ENCODE measurements at regions not wholly inside any gene's neighbourhood (a gene's known extent, or its start where the extent isn't known, plus 50 kb on each side); places are given as distances from the start of the nearest gene placed in this dataset.

- no peak for FAIRE-seq
These were observed 95.8 kb upstream of the MAP1LC3B2 start for GRCh38 chr12:116463366-116463765.

DNA sequence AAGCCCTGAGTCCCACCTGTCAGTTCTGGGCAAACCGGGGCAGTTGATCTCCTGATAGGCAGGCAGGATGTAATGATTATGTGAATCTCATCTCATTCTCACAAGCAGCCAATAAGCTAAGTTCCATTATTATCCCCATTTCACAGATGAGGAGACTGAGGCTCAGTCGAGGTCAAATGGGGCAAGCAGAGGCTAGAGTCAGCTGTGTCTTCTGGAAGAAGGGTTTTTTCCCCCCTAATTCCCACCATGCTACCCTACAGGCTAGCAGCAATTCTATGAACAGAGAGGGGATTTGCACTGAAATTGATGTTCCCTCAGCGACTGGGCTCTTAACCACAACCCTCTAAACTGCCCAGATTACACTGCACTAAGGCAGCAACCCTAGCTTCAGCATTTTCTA is 93.8 kb upstream of the MAP1LC3B2 start:
- no peak for FAIRE-seq

DNA sequence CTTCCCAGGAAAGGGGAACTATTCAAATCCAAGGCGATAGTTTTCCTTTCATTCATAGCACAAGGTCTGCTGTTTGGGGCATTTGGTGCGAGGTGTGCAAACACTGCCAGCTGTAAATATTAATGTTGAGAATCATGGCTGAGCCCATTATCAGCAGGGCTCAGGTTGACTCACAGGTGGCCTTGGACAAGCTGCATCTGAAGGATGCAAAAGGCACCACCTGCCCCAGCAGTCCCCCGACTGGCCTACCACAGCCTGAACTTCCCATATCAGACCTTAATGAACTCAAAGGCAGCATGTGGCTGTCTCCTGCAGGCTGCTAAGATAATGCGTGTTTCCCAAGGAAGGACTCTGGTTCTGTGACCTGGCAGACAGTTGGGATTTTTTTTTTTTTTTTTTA is 93.3 kb upstream of the MAP1LC3B2 start:
- FAIRE-seq: no peak

- no peak for FAIRE-seq
These were observed 92.6 kb upstream of the MAP1LC3B2 start for GRCh38 chr12:116466536-116466935.

- no peak for FAIRE-seq
These were observed 89.8 kb upstream of the MAP1LC3B2 start for GRCh38 chr12:116469344-116469743.

- FAIRE-seq: no peak
These were observed 87.6 kb upstream of the MAP1LC3B2 start for GRCh38 chr12:116471544-116471943.

DNA sequence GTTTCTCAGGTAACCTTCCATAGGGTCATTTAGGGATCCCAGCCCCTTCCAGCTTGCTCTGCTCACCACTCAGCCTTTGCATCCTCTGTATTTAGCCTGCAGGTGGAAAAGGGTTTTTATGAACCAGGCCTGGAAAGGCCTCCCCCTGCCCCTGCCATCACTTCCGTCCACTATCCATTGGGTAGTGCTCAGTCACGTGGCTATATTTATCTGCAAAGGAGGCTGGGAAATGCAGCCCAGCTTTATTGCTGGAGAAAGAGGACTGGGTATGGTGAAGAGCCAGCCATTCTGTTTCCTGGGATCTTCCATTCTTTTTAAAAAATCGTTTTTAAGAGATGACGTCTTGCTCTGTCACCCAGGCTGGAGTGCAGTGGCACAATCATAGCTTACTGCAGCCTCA is 87.0 kb upstream of the MAP1LC3B2 start:
- no peak for FAIRE-seq

GRCh38 chr12:116473416-116473815 is 85.8 kb upstream of the MAP1LC3B2 start:
- no peak for FAIRE-seq

DNA sequence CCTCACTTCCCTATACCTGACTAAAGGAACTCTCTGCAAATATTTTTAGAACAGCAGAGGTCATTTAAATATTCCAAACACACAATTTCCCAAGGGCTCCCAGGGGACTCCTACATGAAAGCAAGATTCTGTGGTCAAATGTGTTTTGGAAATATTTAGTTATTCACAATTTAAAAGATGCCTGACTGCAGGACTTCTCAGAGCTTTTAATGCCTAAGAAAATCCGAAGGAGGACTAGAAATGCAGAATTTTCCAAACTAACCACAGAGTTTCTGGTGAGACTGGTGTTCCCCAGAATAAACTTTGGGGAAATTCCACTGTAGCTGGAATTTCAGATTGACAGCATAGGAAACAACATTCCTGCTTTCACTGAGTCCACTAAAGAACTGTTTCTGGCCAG is 84.8 kb upstream of the MAP1LC3B2 start:
- FAIRE-seq: no peak

GRCh38 chr12:116474899-116475298 is 84.3 kb upstream of the MAP1LC3B2 start:
- FAIRE-seq: no peak

DNA sequence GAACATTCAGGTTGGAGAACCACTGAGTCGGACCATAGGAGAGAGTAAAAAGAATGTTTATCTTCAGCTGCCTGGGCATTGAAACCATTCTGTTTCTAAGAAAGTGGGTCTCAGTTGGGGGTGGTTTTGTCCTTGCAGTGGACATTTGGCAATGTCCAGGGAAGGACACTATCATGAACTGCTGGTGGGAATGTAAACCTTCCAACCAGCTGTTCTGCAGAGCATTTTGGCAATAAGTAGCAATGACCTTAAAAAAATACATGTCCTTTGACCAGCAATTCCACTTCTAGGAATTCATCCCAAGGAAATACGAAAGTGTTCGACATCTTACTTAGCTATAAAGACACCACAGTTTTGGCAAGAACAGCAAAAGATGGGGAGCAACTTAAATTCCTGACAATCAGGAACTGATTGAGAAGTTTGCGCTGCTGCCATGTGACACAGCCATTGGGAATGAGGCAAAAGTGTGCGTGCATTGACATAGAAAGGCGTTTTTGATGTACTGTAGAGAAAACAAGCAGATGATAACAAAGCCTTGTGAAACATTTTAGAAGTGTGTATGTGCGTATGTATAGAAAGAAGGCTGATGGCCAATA is 82.9 kb upstream of the MAP1LC3B2 start:
- no peak for FAIRE-seq

DNA sequence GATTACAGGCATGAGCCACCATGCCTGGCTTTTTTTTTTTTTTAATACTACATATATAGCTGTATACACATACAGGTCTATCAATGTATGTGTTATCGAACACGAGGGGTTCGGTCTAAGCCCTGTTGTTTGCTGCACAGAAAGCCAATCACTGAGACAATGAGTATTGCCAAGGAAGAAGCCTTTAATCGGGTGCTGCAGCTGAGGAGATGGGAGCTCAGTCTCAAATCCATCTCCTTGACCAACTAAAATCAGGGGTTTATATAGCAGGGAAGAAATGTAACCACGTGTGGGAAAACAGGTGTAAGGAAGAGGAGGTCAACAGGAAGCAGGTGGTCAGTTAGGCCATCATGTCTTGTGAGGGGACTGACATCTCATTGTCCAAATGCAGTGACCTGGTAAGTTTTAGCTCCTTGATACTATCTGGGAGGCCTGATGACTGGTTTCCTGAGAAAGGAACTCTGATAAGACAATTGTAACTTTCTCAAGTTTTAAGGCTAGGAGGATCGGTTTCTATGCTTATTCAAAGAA is 80.9 kb upstream of the MAP1LC3B2 start:
- no peak for FAIRE-seq

DNA sequence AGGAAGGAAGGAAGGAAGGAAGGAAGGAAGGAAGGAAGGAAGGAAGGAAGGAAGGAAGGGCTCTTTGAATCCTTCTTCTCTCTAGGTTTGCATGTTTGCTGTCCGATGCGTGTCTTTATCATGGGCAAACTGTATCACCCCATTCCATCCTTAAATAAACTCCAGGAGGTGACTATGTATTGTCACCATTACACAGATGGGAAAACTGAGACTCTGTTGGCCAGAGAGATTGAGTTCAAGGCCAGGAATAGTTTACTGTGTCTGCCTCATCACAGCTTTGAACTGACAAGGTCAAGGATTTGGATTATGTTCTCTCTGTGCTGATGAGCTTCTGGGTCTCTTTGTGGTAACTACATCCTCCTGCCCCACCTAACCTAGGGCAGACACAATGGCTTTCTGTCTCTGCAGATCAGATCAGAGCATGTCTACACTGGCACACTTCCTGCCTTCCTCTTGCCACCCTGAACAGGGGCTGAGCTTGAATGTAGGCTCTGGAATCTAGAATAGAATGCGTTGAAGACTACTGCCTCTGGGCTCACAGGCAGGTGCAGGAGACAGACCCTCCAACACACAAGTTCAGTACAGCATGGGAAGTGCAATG is 78.9 kb upstream of the MAP1LC3B2 start:
- FAIRE-seq: no peak

DNA sequence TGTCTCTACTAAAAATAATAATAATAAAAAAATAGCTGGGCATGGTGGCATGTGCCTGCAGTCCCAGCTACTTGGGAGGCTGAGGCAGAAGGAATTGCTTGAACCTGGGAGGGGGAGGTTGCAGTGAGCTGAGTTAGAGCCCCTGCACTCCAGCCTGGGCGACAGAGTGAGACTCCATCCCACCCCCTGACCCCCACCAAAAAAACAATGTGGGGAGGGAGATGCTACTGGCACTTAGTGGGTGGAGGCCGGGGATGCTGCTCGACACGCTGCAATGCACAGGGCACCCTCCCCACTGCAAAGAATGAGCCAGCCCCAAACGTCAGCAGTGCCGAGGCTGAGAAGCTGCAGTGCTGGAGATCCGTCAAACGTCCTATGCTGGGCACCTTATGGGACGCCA is 77.5 kb upstream of the MAP1LC3B2 start:
- FAIRE-seq: no peak

- no peak for FAIRE-seq
These were observed 77.0 kb upstream of the MAP1LC3B2 start for GRCh38 chr12:116482179-116482578.

- FAIRE-seq: no peak
These were observed 76.3 kb upstream of the MAP1LC3B2 start for GRCh38 chr12:116482859-116483258.

DNA sequence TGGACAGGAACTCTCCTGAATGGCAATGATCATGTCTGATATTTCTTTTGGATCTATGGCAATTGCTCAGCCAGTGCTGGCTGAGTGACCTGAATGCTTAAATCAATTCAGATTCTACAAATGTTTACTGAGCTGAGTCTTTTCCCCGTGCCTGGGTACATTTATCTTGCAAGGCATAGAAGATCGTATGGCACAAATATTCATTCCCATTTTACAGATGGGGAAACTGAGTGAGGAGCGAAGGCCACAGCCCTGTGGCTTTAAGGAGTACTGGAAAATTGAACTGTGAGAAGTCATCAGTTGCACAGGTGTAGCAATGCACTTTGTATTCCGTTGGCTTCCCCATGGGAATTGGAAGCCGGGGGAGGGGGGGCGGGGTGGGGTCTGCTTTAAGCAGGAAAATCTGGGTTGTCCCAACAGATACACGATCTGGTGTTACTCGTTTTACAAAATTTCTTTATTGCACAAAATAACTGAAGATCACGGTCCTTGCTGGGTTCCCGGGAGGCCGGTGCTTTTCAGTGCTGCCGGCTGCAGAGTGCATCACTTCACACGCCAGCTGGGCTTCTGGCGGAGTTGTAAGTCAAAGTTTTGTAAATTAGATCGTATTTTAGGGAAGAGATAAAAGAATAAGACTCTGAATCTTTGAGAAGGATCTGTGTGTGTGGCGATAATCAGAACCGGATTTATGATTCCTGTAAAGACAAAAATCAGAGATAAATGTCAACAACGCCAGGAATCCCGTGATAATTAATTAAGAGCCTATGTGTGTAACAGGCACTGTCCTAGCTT is 75.0 kb upstream of the MAP1LC3B2 start:
- FAIRE-seq: no peak

- FAIRE-seq: no peak
These were observed 74.4 kb upstream of the MAP1LC3B2 start for GRCh38 chr12:116484807-116485206.

GRCh38 chr12:116489116-116489515 is 70.1 kb upstream of the MAP1LC3B2 start:
- FAIRE-seq: no peak

- FAIRE-seq: no peak
These were observed 68.7 kb upstream of the MAP1LC3B2 start for GRCh38 chr12:116490471-116490870.

DNA sequence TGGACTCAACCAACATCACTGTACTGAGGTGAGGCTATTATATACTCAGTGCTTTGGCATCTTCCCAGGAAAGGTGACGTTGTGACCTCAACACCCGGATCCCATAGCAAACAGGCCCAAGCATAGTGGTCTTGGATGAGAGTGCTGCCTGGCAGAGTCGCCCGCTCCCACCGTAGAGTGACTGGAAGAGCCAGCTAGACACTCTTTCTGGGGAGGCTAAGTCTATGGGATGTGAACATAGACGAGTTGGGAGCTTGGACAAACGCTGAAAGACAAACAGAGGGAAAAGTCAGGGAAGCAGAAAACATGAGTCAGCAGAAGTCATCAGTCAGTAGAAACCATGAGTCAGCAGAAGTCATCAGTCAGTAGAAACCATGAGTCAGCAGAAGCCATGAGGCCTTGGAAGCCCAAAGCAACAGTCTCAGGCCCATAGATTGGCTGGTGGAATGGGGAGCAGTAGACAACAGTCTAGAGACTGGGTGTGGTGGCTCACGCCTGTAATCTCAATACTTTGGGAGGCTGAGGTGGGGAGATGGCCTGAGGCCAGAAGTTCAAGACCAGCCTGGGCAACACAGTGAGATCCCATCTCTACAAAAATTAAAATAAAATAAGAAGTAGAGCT is 66.4 kb upstream of the MAP1LC3B2 start:
- FAIRE-seq: no peak

GRCh38 chr12:116495260-116495659 is 63.9 kb upstream of the MAP1LC3B2 start:
- FAIRE-seq: no peak

DNA sequence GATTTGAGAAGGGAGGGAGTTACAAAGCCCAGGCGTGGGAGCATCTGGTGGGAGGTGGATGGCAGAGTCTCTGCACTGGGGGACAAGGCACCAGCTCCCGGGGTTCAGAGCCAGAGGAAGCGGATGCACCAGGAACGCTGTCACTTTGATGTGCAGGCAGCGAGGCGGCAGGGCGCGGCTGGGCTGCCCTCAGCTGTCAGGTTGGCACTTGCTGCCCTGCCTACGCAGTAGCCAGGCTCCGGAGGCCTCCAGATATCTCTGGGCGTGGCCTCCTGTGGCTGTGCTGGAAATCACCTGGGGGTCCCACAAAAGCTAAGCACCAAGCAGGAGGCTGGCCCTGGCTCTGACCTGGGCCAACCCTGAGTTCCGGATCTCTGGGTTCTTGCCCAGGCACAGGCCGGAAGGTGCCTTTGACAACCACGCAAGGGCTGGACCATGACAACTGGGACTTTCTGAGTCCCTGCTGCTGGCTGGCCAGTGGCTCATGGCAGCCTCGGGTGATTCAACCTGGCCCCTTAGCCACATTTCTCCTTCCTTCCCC is 62.1 kb upstream of the MAP1LC3B2 start:
- FAIRE-seq: no peak

All from G401.6 (cell line).